Stomach smooth muscle (tissue), 2 donors: ENCODE measurements at regions not wholly inside any gene's neighbourhood (a gene's known extent, or its start where the extent isn't known, plus 50 kb on each side); places are given as distances from the start of the nearest gene placed in this dataset.

ENCODE experiments used
- H3K27ac ChIP-seq: one replicate; pipeline ENCODE4 v1.7.0; 2013; ENCODE audit warnings: mild to moderate bottlenecking, low read length, inconsistent platforms
- H3K27me3 ChIP-seq, 2 donors: one replicate each; pipeline ENCODE4 v1.7.0; 2013; ENCODE audit warnings: low read length in 2 of 2; ENCODE audit not compliant: insufficient read depth in 2 of 2, control insufficient read depth in 1 of 2
- H3K36me3 ChIP-seq, 2 donors: one replicate each; pipeline ENCODE4 v1.7.0; 2013; ENCODE audit warnings: low read length in 2 of 2; ENCODE audit not compliant: control insufficient read depth in 2 of 2, insufficient read depth in 2 of 2
- H3K4me1 ChIP-seq: one replicate; pipeline ENCODE4 v1.7.0; 2013; ENCODE audit warnings: low read length; ENCODE audit not compliant: control insufficient read depth, insufficient read depth
- H3K4me3 ChIP-seq, 2 donors: one replicate each; pipeline ENCODE4 v1.7.0; 2013; ENCODE audit warnings: low read length in 2 of 2
- H3K9ac ChIP-seq, 2 donors: one replicate each; pipeline ENCODE4 v1.7.0; 2013; ENCODE audit warnings: low read length in 2 of 2, mild to moderate bottlenecking in 1 of 2
- H3K9me3 ChIP-seq, 2 donors: one replicate each; pipeline ENCODE4 v1.7.0; 2013; ENCODE audit warnings: low read length in 2 of 2; ENCODE audit not compliant: control insufficient read depth in 2 of 2
- donor health status: healthy.
- donor health status: Pancreatic carcinoma.

- Histone ChIP-seq H3K9ac (no peak overlapping the region), H3K27ac (no peak overlapping the region), H3K4me1 (no peaks in the 10 kb centered on the region), H3K27me3 (no peaks in the 10 kb centered on the region), H3K4me3 (no peak overlapping the region), H3K9me3 (no peaks in the 10 kb centered on the region), H3K36me3 (no peaks in the 10 kb centered on the region)
Measured at GRCh38 chr5:145509336-145510136, 325.6 kb downstream of the PRELID2 start.

GRCh38 chr5:145506185-145506850 lies 328.8 kb downstream of the PRELID2 start:
- H3K27me3 ChIP-seq: no peaks in the 10 kb centered on the region
- H3K9me3 ChIP-seq: no peaks in the 10 kb centered on the region
- H3K4me3 ChIP-seq: no peak overlapping the region
- H3K9ac ChIP-seq: no peak overlapping the region
- H3K27ac ChIP-seq: no peak overlapping the region
- no peaks in the 10 kb centered on the region for H3K4me1 ChIP-seq
- H3K36me3 ChIP-seq: no peaks in the 10 kb centered on the region

- no peaks in the 10 kb centered on the region for H3K9me3 ChIP-seq
- H3K36me3 ChIP-seq: no peaks in the 10 kb centered on the region
- H3K9ac ChIP-seq: no peak overlapping the region
- no peaks in the 10 kb centered on the region for H3K4me1 ChIP-seq
- no peaks in the 10 kb centered on the region for H3K27me3 ChIP-seq
- H3K4me3 ChIP-seq: no peak overlapping the region
- H3K27ac ChIP-seq: no peak overlapping the region
Measured at GRCh38 chr5:145502906-145503305, 332.2 kb downstream of the PRELID2 start.

GRCh38 chr5:145500710-145501109 lies 334.4 kb downstream of the PRELID2 start:
- H3K36me3 ChIP-seq: no peaks in the 10 kb centered on the region
- no peaks in the 10 kb centered on the region for H3K27me3 ChIP-seq
- H3K4me3 ChIP-seq: no peak overlapping the region
- no peaks in the 10 kb centered on the region for H3K4me1 ChIP-seq
- H3K9ac ChIP-seq: no peak overlapping the region
- peaks cover 0 to 2% of the 10 kb centered on the region in 2 donors for H3K9me3 ChIP-seq
- no peak overlapping the region for H3K27ac ChIP-seq

GRCh38 chr5:145499483-145499882 lies 335.7 kb downstream of the PRELID2 start:
- Histone ChIP-seq H3K36me3 (no peaks in the 10 kb centered on the region), H3K9me3 (peaks cover 0 to 2% of the 10 kb centered on the region in 2 donors), H3K27ac (no peak overlapping the region), H3K9ac (no peak overlapping the region), H3K27me3 (no peaks in the 10 kb centered on the region), H3K4me3 (no peak overlapping the region), H3K4me1 (no peaks in the 10 kb centered on the region)

- Histone ChIP-seq H3K4me1 (no peaks in the 10 kb centered on the region), H3K27me3 (no peaks in the 10 kb centered on the region), H3K27ac (no peak overlapping the region), H3K4me3 (no peak overlapping the region), H3K9me3 (peaks cover 0 to 2% of the 10 kb centered on the region in 2 donors), H3K9ac (no peak overlapping the region), H3K36me3 (no peaks in the 10 kb centered on the region)
Measured at GRCh38 chr5:145497052-145497451, 338.1 kb downstream of the PRELID2 start.

- Histone ChIP-seq H3K27ac (no peak overlapping the region), H3K36me3 (no peaks in the 10 kb centered on the region), H3K4me1 (no peaks in the 10 kb centered on the region), H3K9me3 (peaks cover 0 to 2% of the 10 kb centered on the region in 2 donors), H3K27me3 (no peaks in the 10 kb centered on the region), H3K9ac (no peak overlapping the region), H3K4me3 (no peak overlapping the region)
Measured at GRCh38 chr5:145495741-145496140, 339.4 kb downstream of the PRELID2 start.

- Histone ChIP-seq H3K9me3 (peaks cover 0 to 2% of the 10 kb centered on the region in 2 donors), H3K4me1 (no peaks in the 10 kb centered on the region), H3K27me3 (no peaks in the 10 kb centered on the region), H3K27ac (no peak overlapping the region), H3K4me3 (no peak overlapping the region), H3K36me3 (no peaks in the 10 kb centered on the region), H3K9ac (no peak overlapping the region)
Measured at GRCh38 chr5:145495196-145495595, 339.9 kb downstream of the PRELID2 start.

GRCh38 chr5:145493435-145493834 lies 341.7 kb downstream of the PRELID2 start:
- Histone ChIP-seq H3K9ac (no peak overlapping the region), H3K27ac (no peak overlapping the region), H3K4me1 (no peaks in the 10 kb centered on the region), H3K27me3 (no peaks in the 10 kb centered on the region), H3K4me3 (no peak overlapping the region), H3K36me3 (no peaks in the 10 kb centered on the region), H3K9me3 (peaks cover 0 to 2% of the 10 kb centered on the region in 2 donors)

GRCh38 chr5:145489516-145489915 lies 345.6 kb downstream of the PRELID2 start:
- Histone ChIP-seq H3K27me3 (no peaks in the 10 kb centered on the region), H3K27ac (no peak overlapping the region), H3K36me3 (no peaks in the 10 kb centered on the region), H3K4me1 (no peaks in the 10 kb centered on the region), H3K4me3 (no peak overlapping the region), H3K9me3 (no peaks in the 10 kb centered on the region), H3K9ac (no peak overlapping the region)

GRCh38 chr5:145484158-145484557 lies 351.0 kb downstream of the PRELID2 start:
- Histone ChIP-seq H3K9me3 (no peaks in the 10 kb centered on the region), H3K36me3 (no peaks in the 10 kb centered on the region), H3K27me3 (no peaks in the 10 kb centered on the region), H3K4me1 (no peaks in the 10 kb centered on the region), H3K4me3 (no peak overlapping the region), H3K9ac (no peak overlapping the region), H3K27ac (no peak overlapping the region)
